ENCODE measurements at regions not wholly inside any gene's neighbourhood (a gene's known extent, or its start where the extent isn't known, plus 50 kb on each side); places are given as distances from the start of the nearest gene placed in this dataset.
"Not testable (repeated sequence)": the region's sequence is repeated elsewhere in the genome, so short reads cannot be mapped to it uniquely, and the experiment has no call there.

GRCh38 chr18:45344680-45345079 lies 270.6 kb upstream of the SLC14A2 start:
- not testable (repeated sequence) for TF ChIP-seq EZH2phosphoT487 (IDR thresholded peaks at IDR 0.05; ENCODE audit: borderline replicate concordance, low read length); CTCF (conservative IDR thresholded peaks at IDR 0.05; ENCODE audit: low read depth, low read length)

Measured in PC-3 (cell line).